Suprapubic skin (tissue), 4 donors: ENCODE measurements at regions not wholly inside any gene's neighbourhood (a gene's known extent, or its start where the extent isn't known, plus 50 kb on each side); places are given as distances from the start of the nearest gene placed in this dataset.

Source experiments
- EP300 ChIP-seq: sonication (generic); formaldehyde crosslinking; IDR thresholded peaks from one replicate; pipeline ENCODE4 v1.6.1; 2017; ENCODE audit warnings: antibody characterized with exemption
- POLR2A ChIP-seq, 2 donors: fragments of 450-650 bp; IDR thresholded peaks; one replicate each; pipeline ENCODE4 v1.6.1; 2017; ENCODE audit warnings: antibody characterized with exemption in 2 of 2, mild to moderate bottlenecking in 2 of 2, moderate library complexity in 2 of 2
- POLR2AphosphoS5 ChIP-seq, 3 donors: sonication (generic); formaldehyde crosslinking; IDR thresholded peaks; one replicate each; pipeline ENCODE4 v1.6.1; 2017; ENCODE audit warnings: antibody characterized with exemption in 3 of 3
- TF ChIP-seq, protein P1 (sequence below), 2 donors: fragments of 200-600 bp in 1 of 2; fragments of 450-650 bp in 1 of 2; sonication (generic) in 1 of 2; IDR thresholded peaks; one replicate each; pipeline ENCODE4 v1.5.1; 2016 to 2019; ENCODE audit warnings: antibody characterized with exemption in 2 of 2, mild to moderate bottlenecking in 1 of 2, moderate library complexity in 1 of 2

- TF ChIP-seq, protein P1, sequence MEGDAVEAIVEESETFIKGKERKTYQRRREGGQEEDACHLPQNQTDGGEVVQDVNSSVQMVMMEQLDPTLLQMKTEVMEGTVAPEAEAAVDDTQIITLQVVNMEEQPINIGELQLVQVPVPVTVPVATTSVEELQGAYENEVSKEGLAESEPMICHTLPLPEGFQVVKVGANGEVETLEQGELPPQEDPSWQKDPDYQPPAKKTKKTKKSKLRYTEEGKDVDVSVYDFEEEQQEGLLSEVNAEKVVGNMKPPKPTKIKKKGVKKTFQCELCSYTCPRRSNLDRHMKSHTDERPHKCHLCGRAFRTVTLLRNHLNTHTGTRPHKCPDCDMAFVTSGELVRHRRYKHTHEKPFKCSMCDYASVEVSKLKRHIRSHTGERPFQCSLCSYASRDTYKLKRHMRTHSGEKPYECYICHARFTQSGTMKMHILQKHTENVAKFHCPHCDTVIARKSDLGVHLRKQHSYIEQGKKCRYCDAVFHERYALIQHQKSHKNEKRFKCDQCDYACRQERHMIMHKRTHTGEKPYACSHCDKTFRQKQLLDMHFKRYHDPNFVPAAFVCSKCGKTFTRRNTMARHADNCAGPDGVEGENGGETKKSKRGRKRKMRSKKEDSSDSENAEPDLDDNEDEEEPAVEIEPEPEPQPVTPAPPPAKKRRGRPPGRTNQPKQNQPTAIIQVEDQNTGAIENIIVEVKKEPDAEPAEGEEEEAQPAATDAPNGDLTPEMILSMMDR (IDR thresholded peaks at IDR 0.05): no peak
- no peak for TF ChIP-seq EP300
- TF ChIP-seq POLR2A (IDR thresholded peaks at IDR 0.05): no peak
- no peak for TF ChIP-seq POLR2AphosphoS5 (IDR thresholded peaks at IDR 0.05)
Observed at GRCh38 chr7:110442381-110442837, 648.5 kb upstream of the LRRN3 start.
